ENCODE measurements at regions not wholly inside any gene's neighbourhood (a gene's known extent, or its start where the extent isn't known, plus 50 kb on each side); places are given as distances from the start of the nearest gene placed in this dataset.

- TF ChIP-seq CTCF (IDR thresholded peaks at IDR 0.05) (no peak), POLR2A (IDR thresholded peaks at IDR 0.05) (no peak)
Observed at GRCh38 chr14:35973770-35974169, 147.6 kb downstream of the BRMS1L start.

Measured in tibial nerve (tissue), 3 donors.